GM12878 (cell line): ENCODE measurements at regions not wholly inside any gene's neighbourhood (a gene's known extent, or its start where the extent isn't known, plus 50 kb on each side); places are given as distances from the start of the nearest gene placed in this dataset.

Experiments used
- BHLHE40 ChIP-seq, 2 experiments: fragments of 450-650 bp in 1 of 2; IDR thresholded peaks; 2 replicates each; pipeline ENCODE4 v1.6.1; 2011 to 2017; ENCODE audit warnings: low read depth in 2 of 2, borderline replicate concordance in 1 of 2, improper control_type of control experiment in 1 of 2, low read length in 1 of 2, mild to moderate bottlenecking in 1 of 2
- CHD2 ChIP-seq: IDR thresholded peaks from 2 replicates; pipeline ENCODE4 v1.6.1; 2011; ENCODE audit warnings: low read depth, low read length, improper control_type of control experiment, borderline replicate concordance
- CTCF ChIP-seq, 3 experiments: IDR thresholded peaks in 2 of 3; conservative IDR thresholded peaks in 1 of 3; 2 replicates each; pipeline ENCODE4 v1.5.1; 2011; ENCODE audit warnings: low read depth in 3 of 3, low read length in 3 of 3, mild to moderate bottlenecking in 3 of 3, control low read depth in 2 of 3, moderate library complexity in 2 of 3, inconsistent platforms in 1 of 3, mixed read lengths in 1 of 3; ENCODE audit not compliant: control insufficient read depth in 2 of 3, insufficient read depth in 1 of 3; ENCODE audit errors: extremely low read depth in 1 of 3
- DPF2 ChIP-seq: fragments of 450-650 bp; IDR thresholded peaks from 2 replicates; pipeline ENCODE4 v1.6.1; 2017; ENCODE audit warnings: mild to moderate bottlenecking
- E2F8 ChIP-seq: fragments of 450-650 bp; IDR thresholded peaks from 2 replicates; pipeline ENCODE4 v1.6.1; 2018; ENCODE audit warnings: mild to moderate bottlenecking, low read depth, moderate library complexity; ENCODE audit not compliant: partially characterized antibody
- MAX ChIP-seq: IDR thresholded peaks from 2 replicates; pipeline ENCODE4 v1.6.1; 2012; ENCODE audit warnings: low read depth, low read length, improper control_type of control experiment
- RBBP5 ChIP-seq: fragments of 200-600 bp; sonication (generic); conservative IDR thresholded peaks from 2 replicates; pipeline ENCODE4 v1.6.1; 2016
- RCOR1 ChIP-seq: conservative IDR thresholded peaks from 2 replicates; pipeline ENCODE4 v1.6.1; 2012; ENCODE audit warnings: low read depth, low read length, improper control_type of control experiment
- SPI1 ChIP-seq: IDR thresholded peaks from 2 replicates; pipeline ENCODE4 v1.6.1; 2011; ENCODE audit warnings: low read depth, mild to moderate bottlenecking, low read length, moderate library complexity, borderline replicate concordance; ENCODE audit not compliant: insufficient read depth
- TCF3 ChIP-seq: IDR thresholded peaks from 2 replicates; pipeline ENCODE4 v1.6.1; 2012; ENCODE audit warnings: low read depth, mild to moderate bottlenecking, low read length, borderline replicate concordance; ENCODE audit not compliant: insufficient read depth
- ZBTB11 ChIP-seq: fragments of 450-650 bp; formaldehyde crosslinking; IDR thresholded peaks from 2 replicates; pipeline ENCODE4 v1.5.0; 2022; ENCODE audit warnings: mild to moderate bottlenecking, missing genetic modification characterization

- TF ChIP-seq CTCF (IDR thresholded peaks at IDR 0.05 in 2 of 3, conservative IDR thresholded peaks at IDR 0.05 in 1 of 3; ENCODE audit: control insufficient read depth in 2 of 3, extremely low read depth in 1 of 3, insufficient read depth in 1 of 3, low read depth in 3 of 3, low read length in 3 of 3) (no peak), SPI1 (no peak), MAX (no peak), ZBTB11 (CRISPR knock-in tag) (no peak), CHD2 (no peak), TCF3 (no peak), RBBP5 (no peak), RCOR1 (no peak), BHLHE40 (IDR thresholded peaks at IDR 0.05; ENCODE audit: borderline replicate concordance in 1 of 2, low read depth in 2 of 2, low read length in 1 of 2) (no peak), DPF2 (no peak), E2F8 (no peak)
These were observed 432.4 kb upstream of the RORB start for GRCh38 chr9:74064702-74065101.
